ENCODE measurements at regions not wholly inside any gene's neighbourhood (a gene's known extent, or its start where the extent isn't known, plus 50 kb on each side); places are given as distances from the start of the nearest gene placed in this dataset.

- TF ChIP-seq CTCF (IDR thresholded peaks at IDR 0.05) = no peak
- TF ChIP-seq POLR2A (IDR thresholded peaks at IDR 0.05) = no peak
- Histone ChIP-seq H3K36me3 (replicated peaks in 1 of 2; ENCODE audit: insufficient read depth in 1 of 2, low read depth in 2 of 2) (no peaks in the 10 kb centered on the region), H3K27me3 (no peaks in the 10 kb centered on the region), H3K27ac (no peak overlapping the region), H3K9me3 (no peaks in the 10 kb centered on the region), H3K4me1 (no peaks in the 10 kb centered on the region), H3K4me3 (no peak overlapping the region)
- WGBS, 2 donors = 77 to 87% methylated on average over 7 to 10 of the region's 10 CpGs
- no peak for DNase-seq
- intact Hi-C loops (cut with DNase I) = no loop called here
- ATAC-seq = no peak
Observed at GRCh38 chr9:129267141-129267540, 89.1 kb upstream of the IER5L start.

GRCh38 chr9:129266536-129266935, 88.5 kb upstream of the IER5L start:
- 70 to 75% methylated on average over 5 of the region's 5 CpGs for whole genome bisulfite sequencing, 2 donors
- Histone ChIP-seq H3K36me3 (replicated peaks in 1 of 2; ENCODE audit: insufficient read depth in 1 of 2, low read depth in 2 of 2) (no peaks in the 10 kb centered on the region), H3K9me3 (no peaks in the 10 kb centered on the region), H3K27ac (no peak overlapping the region), H3K4me1 (no peaks in the 10 kb centered on the region), H3K4me3 (no peak overlapping the region), H3K27me3 (no peaks in the 10 kb centered on the region)
- ATAC-seq (no peak), DNase-seq (no peak)
- TF ChIP-seq POLR2A (IDR thresholded peaks at IDR 0.05) (no peak), CTCF (IDR thresholded peaks at IDR 0.05) (no peak)
- intact Hi-C loops (cut with DNase I) = no loop called here

- H3K27ac ChIP-seq = no peak overlapping the region
- H3K4me1 ChIP-seq = no peaks in the 10 kb centered on the region
- no peak overlapping the region for H3K4me3 ChIP-seq
- TF ChIP-seq POLR2A (IDR thresholded peaks at IDR 0.05) = no peak
- no peak for TF ChIP-seq CTCF (IDR thresholded peaks at IDR 0.05)
- H3K36me3 ChIP-seq (replicated peaks in 1 of 2; ENCODE audit: insufficient read depth in 1 of 2, low read depth in 2 of 2) = no peaks in the 10 kb centered on the region
- no peaks in the 10 kb centered on the region for H3K9me3 ChIP-seq
- no peak for ATAC-seq
- 77% methylated on average over 5 of the region's 5 CpGs; no CpG with 5 or more reads in 1 of the 2 donors for WGBS, 2 donors
- peaks cover 0 to 1% of the 10 kb centered on the region in 2 donors for H3K27me3 ChIP-seq
- intact Hi-C loops (cut with DNase I) = no loop called here
- no peak for DNase-seq
Observed at GRCh38 chr9:129264388-129264787, 86.3 kb upstream of the IER5L start.

- H3K4me1 ChIP-seq = peaks cover 4% of the 10 kb centered on the region
- peaks cover 0 to 7% of the 10 kb centered on the region in 2 donors for H3K27me3 ChIP-seq
- H3K36me3 ChIP-seq (replicated peaks in 1 of 2; ENCODE audit: insufficient read depth in 1 of 2, low read depth in 2 of 2) = no peaks in the 10 kb centered on the region
- H3K4me3 ChIP-seq = no peak overlapping the region
- no peak for ATAC-seq
- intact Hi-C loops (cut with DNase I) = no loop called here
- no peaks in the 10 kb centered on the region for H3K9me3 ChIP-seq
- no peak overlapping the region for H3K27ac ChIP-seq
- WGBS, 2 donors = 81 to 86% methylated on average over 8 of the region's 8 CpGs
- DNase-seq = no peak
- TF ChIP-seq POLR2A (IDR thresholded peaks at IDR 0.05) (no peak), CTCF (IDR thresholded peaks at IDR 0.05) (no peak)
Observed at GRCh38 chr9:129263836-129264235, 85.8 kb upstream of the IER5L start.

- peak overlapping the region in 1 of 4 donors; percentile 63 for H3K27ac ChIP-seq
- peaks cover 12% of the 10 kb centered on the region for H3K4me1 ChIP-seq
- no peak for TF ChIP-seq POLR2A (IDR thresholded peaks at IDR 0.05)
- TF ChIP-seq CTCF (IDR thresholded peaks at IDR 0.05) = no peak
- ATAC-seq (no peak), DNase-seq (no peak)
- intact Hi-C loops (cut with DNase I) = no loop called here
- no peak overlapping the region for H3K4me3 ChIP-seq
- H3K27me3 ChIP-seq = peaks cover 0 to 8% of the 10 kb centered on the region in 2 donors
- H3K9me3 ChIP-seq = no peaks in the 10 kb centered on the region
- H3K36me3 ChIP-seq (replicated peaks in 1 of 2; ENCODE audit: insufficient read depth in 1 of 2, low read depth in 2 of 2) = no peaks in the 10 kb centered on the region
- 75 to 80% methylated on average over 9 of the region's 9 CpGs for WGBS, 2 donors
Observed at GRCh38 chr9:129262261-129262660, 84.2 kb upstream of the IER5L start.

Data from body of pancreas (tissue), 4 donors.